Endothelial cell of hepatic sinusoid (primary cell): ENCODE measurements at regions not wholly inside any gene's neighbourhood (a gene's known extent, or its start where the extent isn't known, plus 50 kb on each side); places are given as distances from the start of the nearest gene placed in this dataset.

Source experiments
- in situ Hi-C: cut with HindIII; loops from 2 replicates; pipeline ENCODE4 v1.10.0; 2017; ENCODE audit warnings: low sequenced_read_pairs

- in situ Hi-C loops = no loop called here
These were observed 147.6 kb upstream of the COPS8 start for GRCh38 chr2:236938126-236938525.

- in situ Hi-C loops = no loop called here
These were observed 146.4 kb upstream of the COPS8 start for GRCh38 chr2:236939271-236939670.

- in situ Hi-C loops = no loop called here
These were observed 145.9 kb upstream of the COPS8 start for GRCh38 chr2:236939721-236940231.

GRCh38 chr2:236940497-236940896 is 145.2 kb upstream of the COPS8 start:
- in situ Hi-C loops = no loop called here

- in situ Hi-C loops = no loop called here
These were observed 144.7 kb upstream of the COPS8 start for GRCh38 chr2:236940916-236941520.

- in situ Hi-C loops = no loop called here
These were observed 144.1 kb upstream of the COPS8 start for GRCh38 chr2:236941551-236941950.

- in situ Hi-C loops = no loop called here
These were observed 143.1 kb upstream of the COPS8 start for GRCh38 chr2:236942554-236942953.

- in situ Hi-C loops = no loop called here
These were observed 142.6 kb upstream of the COPS8 start for GRCh38 chr2:236943068-236943467.

- in situ Hi-C loops = no loop called here
These were observed 141.7 kb upstream of the COPS8 start for GRCh38 chr2:236943841-236944513.

GRCh38 chr2:236944561-236944960 is 141.1 kb upstream of the COPS8 start:
- in situ Hi-C loops = no loop called here

- in situ Hi-C loops = no loop called here
These were observed 140.2 kb upstream of the COPS8 start for GRCh38 chr2:236945431-236946016.

- in situ Hi-C loops = no loop called here
These were observed 138.8 kb upstream of the COPS8 start for GRCh38 chr2:236946871-236947270.

- in situ Hi-C loops = no loop called here
These were observed 138.4 kb upstream of the COPS8 start for GRCh38 chr2:236947294-236947693.

- in situ Hi-C loops = no loop called here
These were observed 137.8 kb upstream of the COPS8 start for GRCh38 chr2:236947896-236948295.

- in situ Hi-C loops = no loop called here
These were observed 136.4 kb upstream of the COPS8 start for GRCh38 chr2:236949089-236949905.

GRCh38 chr2:236951830-236952475 is 133.7 kb upstream of the COPS8 start:
- in situ Hi-C loops = no loop called here

GRCh38 chr2:236954641-236955040 is 131.0 kb upstream of the COPS8 start:
- in situ Hi-C loops = loop anchor here (5.0 kb wide), 1 partner anchor 38 kb away; no protein-coding TSS in a partner anchor

GRCh38 chr2:236955521-236956030 is 130.1 kb upstream of the COPS8 start:
- in situ Hi-C loops = loop anchor here (5.0 kb wide), 1 partner anchor 37 kb away; no protein-coding TSS in a partner anchor

GRCh38 chr2:236956031-236956618 is 129.6 kb upstream of the COPS8 start:
- in situ Hi-C loops = loop anchor here (5.0 kb wide), 1 partner anchor 36 kb away; no protein-coding TSS in a partner anchor

GRCh38 chr2:236956641-236957040 is 129.0 kb upstream of the COPS8 start:
- in situ Hi-C loops = loop anchor here (5.0 kb wide), 1 partner anchor 36 kb away; no protein-coding TSS in a partner anchor
